HG02870 (cell line): ENCODE measurements at regions not wholly inside any gene's neighbourhood (a gene's known extent, or its start where the extent isn't known, plus 50 kb on each side); places are given as distances from the start of the nearest gene placed in this dataset.

Experiments
- ATAC-seq: cut with Tn5 transposase; IDR thresholded peaks from one replicate; pipeline ENCODE4 v1.9.1; 2021; ENCODE audit warnings: mild to moderate bottlenecking, moderate library complexity; ENCODE audit not compliant: unreplicated experiment

DNA sequence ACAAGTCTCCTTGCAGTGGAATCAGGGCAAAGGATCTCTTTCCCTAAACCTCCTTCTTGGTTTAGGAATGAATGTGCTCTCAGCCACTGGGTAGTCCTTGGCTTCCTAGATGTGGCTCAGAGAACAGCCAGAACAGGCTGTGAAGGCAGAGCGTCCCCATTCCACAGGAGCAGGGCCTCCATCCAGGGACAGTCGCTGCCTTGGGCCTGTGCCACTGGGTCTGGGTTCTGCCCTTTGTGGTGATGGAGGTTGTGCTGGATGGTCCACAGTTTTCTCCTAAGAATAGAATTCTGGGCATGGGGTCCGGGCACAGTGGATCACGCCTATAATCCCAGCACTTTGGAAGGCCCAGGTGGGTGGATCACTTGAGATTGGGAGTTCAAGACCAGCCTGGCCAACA is 516.5 kb upstream of the RAB6C start:
- no peak for ATAC-seq

DNA sequence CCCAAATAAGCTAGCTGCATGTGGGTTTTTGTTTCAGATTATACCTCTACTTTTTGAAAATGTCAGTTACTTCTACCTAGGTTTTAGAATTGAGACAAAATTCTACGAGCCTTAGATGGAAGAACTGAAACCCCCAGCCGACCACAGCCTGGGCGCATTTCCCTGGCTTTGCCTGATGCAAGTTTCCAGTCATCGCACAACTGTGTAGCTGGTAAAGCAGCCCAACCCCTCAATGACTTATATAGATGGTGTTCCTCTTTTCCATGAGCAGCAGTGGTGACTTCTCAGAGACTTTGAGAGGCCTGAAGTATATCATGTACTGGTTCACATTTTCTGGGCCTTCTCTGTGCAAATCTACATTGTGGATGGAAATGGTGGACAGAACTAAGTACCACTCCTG is 515.4 kb upstream of the RAB6C start:
- ATAC-seq: peak; percentile 65

DNA sequence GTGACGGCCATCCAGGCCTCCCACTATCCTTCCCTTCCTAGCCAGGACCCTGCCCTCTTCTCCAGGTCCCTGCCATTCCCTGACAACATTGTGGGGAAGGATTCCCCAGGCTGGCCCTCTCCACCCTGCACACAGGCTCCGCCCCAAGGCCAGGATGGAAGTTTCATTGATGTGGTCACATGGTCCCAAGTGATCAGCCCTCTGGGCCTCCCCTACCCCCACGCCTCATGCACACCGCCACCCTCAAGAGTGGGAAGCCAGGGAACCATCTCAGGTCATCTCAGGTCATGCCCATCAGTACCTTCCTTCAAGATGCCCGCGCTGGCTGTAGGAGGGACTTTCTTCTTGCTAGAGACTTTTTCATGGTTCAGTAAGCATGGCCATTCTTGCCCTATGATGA is 514.8 kb upstream of the RAB6C start:
- ATAC-seq: no peak

DNA sequence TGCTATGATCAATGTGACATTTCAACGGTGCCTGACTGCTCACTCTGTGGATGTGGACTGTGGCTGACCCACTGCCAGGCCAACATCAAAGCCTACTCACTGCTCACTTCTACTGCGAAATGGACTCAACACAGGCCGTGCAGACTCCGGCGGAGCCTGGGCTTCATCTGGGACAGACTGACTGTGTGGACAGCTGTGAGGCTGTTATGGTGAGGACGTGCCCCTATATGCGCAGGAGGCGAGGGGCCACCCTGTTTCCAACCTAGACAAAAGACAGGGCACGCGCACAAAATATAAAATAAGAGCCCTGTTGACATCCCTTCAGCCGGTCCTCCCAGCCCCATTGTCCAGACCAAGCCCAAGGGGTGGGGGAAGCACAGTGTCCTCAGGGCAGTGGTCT is 514.4 kb upstream of the RAB6C start:
- no peak for ATAC-seq

DNA sequence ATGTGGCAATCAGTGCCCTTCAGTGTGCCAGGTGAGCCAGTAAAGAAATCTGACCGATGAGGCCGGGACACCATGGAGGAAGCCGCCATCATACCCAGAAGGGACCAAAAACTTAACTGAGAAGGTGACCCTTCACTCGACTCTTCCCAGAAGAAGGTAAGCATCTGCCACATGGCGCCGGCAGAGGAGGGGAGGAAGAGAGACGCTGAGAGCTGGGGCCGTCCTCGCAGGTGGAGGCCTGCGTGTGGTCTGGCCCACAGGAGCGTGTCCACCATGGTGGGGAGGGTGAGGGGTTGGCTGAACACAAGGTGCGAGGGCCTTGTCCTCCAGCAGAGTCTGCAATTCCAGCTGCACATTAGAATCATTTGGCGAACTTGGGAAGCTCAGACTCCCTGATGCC is 513.1 kb upstream of the RAB6C start:
- ATAC-seq: no peak

DNA sequence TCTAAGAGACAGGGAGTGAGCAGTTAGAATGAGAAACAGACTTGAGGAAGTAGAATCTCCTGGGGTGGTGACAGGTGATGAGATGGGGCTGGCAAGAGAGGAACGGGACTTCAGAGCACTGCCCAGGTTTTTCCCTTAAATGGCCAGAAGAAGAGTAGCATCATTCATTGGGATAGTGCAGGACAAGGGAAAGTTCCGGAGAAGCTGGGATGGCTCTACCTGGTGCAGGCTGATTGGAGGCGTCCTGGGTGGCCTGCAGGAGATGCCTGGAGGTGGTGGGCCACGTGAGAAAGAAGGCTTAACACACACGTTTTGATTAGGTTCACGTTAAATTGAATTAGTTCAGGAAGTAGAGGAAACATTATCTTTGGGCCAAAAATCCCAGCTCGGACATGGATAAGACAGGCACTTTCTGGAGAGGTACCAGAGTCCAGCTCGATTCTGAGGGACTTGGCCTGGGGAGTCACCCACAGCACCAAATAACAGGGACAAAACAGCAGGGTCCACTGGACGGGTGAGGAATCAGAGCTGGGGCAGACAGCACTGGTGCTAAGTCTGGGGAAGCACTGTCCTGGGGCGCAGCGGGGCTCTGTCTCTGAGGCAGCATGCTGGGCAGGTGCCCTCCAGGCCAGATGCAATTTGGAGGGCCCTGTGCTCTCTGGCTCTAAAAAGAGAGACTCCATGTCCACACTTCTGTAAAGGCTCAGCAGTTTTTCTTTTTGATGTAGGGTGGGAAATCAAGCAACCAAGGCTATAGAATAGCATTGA is 512.3 kb upstream of the RAB6C start:
- ATAC-seq: no peak

DNA sequence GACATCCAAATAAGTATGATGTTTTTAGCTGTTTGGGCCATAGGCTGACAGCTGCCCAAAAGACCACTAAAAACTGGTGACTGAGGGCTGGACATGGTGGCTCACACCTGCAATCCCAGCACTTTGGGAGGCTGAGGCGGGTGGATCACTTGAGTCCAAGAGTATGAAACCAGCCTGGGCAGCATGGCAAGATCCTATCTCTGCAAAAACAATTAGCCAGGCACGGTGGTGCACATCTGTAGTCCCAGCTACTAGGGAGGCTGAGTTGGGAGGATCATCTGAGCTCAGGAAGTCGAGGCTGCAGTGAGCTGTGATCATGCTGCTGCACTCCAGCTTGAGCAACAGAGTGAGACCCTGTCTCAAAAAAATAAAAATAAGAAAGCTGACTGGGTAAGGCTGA is 511.5 kb upstream of the RAB6C start:
- ATAC-seq: no peak

DNA sequence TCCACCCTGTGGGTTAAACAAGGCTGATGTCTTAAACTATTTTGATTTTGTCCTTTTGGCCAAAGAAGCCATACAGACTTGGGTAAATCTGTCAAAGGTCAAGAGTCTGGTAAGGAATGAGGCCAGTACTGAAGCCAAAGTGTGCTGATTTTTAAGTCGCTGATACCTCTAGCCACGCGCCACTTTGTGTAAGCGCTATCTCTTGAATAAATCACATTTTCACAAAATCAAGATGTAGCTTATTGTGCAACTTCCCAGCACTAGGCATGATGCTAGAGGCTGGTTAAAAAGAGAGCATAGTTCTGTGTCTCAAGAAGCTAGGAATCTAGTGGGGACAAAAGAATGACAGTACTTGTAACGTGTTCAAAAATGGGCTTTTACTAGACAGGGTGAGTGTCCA is 510.6 kb upstream of the RAB6C start:
- ATAC-seq: no peak

DNA sequence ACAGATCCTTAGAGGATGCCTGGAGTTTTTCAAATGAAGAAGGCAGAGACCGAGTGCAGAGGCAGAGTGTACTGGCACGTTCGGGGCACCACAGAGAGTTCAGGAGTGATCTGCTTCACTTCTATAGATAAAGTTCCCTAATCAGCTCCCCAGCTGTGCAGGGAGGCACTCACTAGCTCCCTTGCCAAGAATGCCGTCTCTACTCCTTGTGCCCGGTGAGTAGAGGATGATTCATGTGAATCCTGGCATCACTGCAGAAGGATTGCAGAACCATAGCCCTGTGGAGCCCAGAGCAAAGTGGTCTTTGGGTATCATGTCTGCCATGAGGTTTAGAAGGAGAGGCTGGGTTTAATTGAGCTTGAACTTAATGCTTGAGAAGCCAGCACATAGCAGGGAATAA is 510.1 kb upstream of the RAB6C start:
- no peak for ATAC-seq

DNA sequence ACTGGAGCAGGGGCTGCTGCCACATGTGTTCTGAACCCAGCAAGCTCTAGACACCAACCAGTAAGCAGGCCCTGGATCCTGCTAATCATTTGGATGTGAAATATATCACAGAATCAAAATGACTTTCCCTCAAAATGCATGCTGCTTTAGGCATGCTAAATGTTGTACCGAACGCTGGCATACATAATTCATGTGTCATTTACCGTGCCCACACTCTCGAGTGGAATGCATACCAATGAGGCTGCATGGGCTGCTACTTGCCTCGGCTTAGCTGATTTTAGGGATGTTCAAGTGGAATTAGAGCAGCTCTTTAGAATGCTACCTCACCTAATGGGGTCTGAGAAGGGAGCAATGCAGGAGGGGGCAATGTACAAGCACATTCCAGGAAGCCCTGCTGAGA is 509.6 kb upstream of the RAB6C start:
- no peak for ATAC-seq

DNA sequence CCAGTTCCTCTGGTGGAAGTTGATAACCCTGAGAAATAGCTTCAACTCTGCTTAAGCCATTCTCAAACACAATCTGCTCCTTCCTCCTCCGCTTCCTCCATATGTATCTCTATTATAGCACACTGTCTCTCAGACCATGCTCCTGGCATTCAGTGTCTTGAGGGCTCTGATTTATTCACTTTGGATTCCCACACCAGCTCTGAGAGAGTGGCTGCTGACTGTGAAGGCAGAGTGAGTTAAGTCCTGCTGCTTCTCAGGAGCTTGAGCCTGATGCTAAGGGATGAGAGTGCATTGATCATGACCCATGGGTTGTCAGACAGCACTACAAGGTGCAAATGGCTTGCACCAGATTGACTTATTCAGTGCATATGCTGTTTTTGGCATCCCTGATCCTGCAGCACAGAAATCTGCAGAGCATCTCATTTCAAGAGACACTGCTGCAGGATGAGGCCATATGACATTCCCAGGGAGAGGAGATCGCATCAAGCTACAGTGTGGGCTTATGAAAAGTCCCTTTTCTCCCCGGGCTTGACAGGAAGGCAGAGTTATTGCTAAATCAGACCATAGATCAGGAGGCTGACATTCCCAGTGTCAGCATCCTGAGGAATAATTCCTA is 500.5 kb upstream of the RAB6C start:
- ATAC-seq: no peak

DNA sequence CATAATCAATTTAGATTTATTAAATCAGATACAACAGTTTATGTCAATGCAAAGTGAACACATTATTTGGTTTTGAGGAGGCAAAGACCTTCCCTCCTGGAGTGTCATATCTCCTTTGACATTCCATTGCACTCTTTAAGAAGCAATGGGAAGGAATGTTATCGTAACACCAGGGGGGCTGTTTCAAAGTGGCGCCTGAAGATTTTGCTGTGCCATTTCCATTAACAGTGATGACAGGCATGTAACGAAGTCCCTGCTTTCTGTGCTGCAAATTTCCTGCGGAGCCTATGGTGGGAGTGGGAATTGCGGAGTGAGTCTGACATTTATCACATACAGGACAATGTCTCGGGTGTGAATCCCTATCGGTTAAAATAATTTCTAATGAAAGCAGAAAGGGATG is 499.6 kb upstream of the RAB6C start:
- ATAC-seq: no peak

DNA sequence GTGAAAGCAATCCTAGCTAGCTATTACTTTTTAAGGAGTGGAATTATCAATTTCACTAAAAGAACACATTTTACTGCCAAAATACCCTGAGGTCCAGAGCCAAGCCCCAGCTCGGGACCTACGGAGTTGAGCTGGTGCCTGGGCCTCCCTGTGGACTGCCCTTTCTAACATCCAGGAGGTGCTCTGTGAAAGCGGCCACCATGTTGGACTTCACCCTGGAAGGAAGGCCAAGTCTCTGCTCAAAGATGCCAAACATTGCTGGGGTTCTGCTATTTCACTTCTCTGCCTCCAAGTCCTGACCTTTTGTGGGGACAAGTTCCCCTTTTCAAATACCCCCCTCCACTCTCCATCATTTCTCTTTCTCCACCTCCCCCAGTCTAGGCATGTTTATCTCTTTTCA is 498.7 kb upstream of the RAB6C start:
- no peak for ATAC-seq

DNA sequence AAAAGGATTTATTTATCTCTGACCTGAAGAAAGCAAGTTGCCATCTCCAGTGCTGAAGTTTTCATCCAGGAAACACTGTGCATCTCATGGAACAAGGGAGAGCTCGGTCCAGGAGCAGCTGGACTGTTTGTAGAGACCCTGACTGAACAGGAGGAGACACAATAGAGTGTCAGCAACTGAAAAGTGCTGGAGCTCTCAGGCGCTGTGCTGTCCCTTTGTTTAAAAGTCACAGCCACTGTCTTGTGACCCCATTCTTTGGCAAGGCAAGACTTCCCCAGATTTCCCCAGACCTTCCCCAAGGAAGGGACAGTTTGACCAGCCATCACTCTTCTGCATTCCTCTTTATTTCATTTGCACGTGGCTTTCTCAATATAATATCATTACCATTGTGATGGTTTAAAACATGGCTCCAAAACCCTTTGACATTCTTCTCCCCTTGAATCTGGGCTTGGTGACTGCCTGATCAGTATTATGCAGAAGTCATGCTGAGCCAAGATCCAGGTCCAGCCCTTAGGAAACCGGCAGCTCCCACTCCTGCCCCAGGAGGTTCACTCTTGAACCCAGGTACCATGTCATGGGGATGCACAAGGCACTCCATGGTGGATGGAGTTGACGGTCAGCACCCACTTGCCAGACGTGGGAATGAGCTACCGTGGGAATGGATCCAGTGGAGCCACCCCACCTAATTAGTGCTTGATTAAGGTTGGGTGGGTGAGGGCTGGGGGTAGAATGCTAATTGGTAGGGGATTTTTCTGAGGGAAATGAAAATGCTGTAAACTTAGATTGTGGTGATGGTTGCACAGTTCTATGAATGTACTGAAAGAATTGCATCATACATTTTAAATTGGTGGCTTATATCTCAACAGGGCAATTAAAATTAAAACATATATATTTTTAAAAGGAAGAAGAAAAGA is 497.9 kb upstream of the RAB6C start:
- no peak for ATAC-seq

DNA sequence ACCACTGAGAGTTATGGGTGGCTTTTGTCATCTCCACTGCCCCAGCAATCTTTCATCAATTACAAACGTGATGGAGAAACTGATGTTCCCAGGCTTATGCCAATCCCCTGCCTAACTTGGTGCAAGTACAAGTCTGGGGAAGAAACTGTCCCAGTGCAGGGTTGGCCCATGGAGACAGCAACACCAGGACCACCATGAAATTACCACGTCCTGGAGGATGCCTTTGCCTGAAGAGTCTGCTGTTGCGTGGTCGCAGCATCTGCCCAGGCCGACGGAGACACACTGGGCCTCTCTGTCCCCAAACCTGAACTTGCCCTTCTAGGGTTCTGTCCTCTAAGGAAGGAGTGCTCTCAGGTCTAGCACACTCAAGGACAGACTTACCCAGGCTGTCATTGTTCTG is 496.8 kb upstream of the RAB6C start:
- ATAC-seq: no peak

DNA sequence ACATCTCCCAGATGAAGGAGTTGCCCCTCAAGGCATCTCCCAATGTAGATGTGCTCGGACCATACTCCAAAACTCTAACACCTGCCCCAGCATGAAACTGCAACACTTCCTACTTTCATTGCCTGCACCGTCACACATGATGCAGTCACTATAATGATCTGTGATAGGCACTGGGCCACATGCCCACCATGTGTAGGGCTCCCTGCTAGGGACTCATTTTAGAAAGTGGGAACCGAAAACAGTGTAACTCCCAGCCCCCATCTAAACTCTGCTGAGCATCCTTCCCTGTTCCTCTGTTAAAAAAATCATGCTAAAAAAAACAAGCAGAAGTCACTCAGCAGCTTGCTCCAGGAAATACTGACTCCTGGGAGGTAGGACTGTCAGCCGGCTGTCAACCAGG is 496.1 kb upstream of the RAB6C start:
- ATAC-seq: peak; percentile 77

DNA sequence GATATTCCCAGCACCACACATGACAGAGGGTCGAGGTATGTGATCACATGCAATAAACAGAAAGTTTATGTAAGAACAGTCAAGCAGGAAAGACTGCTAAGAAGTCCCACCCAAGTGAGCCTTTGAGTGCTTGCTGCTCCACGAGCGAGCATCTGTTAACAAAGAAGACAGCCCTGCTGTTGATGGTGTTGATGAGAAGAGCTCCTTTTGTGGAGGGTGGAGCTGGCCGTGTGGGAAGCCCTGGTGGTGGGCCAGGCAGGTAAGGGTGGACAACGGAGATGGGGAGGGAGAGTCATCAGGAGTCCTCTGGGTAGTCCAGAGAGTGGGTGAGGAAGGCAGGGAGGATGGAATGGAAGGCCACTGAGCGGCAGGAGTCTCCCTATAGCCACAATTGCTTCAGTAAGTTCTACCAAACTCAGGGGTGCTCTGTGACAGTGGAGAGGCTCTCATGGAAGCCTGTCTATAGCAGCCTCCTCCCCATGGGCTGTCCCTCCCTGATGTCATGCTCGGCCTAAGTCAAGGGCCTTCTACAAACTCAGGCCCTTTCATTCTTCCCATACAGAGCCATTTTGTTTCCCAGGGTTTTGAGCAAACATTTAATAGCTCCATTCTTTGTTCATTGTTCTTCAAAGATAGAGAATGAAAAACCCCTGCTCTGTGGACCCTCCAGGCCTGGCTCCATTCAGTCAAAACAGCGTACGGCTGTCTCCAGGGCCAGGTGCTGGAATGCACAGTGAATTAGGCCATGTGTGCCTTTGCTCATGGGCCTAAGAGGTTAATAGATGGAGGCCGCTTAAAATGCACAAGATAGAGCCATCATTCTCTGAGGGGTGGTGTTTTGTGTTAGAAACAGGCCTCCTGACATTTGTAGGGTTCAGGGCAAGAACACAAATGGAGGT is 494.2 kb upstream of the RAB6C start:
- no peak for ATAC-seq

DNA sequence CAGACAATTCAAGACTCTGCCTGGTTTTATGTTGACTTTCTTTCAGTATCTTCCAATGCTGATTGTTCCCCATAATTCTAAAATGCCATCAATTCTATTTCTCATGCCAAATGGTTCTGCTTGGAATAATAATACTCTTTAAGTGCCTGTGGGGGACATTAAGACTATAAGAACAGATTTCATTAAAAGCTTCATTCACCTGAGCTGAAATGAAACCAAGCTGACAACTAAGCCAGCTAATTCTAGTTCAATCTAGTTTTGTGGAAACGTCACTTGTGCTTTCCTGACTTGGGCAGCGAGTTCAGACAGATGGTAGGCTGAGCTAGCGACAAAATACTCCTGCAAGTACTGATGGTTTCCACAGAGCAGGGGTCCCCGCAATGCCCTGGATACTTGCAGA is 491.1 kb upstream of the RAB6C start:
- no peak for ATAC-seq

DNA sequence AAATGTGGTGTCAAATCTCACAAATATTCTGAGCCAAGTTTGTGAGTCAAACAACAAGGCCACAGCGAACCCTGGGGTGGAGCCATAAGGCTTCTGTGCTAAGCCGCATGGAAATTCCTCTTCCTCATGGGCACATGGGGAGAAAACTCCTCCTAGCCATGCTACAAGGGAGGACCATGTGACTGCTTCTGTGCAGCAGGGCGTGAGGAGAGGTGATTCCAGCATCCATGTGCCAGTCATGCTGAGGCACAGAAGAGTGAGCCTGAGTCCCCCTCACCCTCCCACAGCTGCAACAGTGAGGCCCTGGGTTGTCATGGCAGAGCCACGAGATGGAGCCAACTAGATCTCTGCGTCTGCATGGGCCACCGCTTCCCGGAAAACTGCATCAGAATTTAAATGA is 488.8 kb upstream of the RAB6C start:
- ATAC-seq: no peak

DNA sequence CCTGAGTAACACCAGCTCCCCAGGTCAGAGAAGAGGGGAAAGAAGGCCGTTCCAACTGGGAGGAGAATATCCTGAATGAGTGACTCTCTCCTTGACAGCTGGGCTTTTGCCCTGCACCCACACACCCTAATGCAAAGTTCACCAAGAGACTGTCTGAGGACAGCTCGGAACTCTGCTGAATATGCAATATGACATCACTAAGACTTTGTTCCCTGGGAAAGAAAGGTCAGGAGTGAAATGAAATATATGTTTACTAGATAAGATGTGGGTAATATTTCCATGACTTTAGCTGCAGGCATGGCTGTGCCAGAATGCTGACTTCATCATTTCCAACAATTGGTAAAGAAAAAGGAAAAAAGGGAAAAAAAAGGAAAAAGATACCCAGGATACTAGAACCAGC is 488.2 kb upstream of the RAB6C start:
- no peak for ATAC-seq

DNA sequence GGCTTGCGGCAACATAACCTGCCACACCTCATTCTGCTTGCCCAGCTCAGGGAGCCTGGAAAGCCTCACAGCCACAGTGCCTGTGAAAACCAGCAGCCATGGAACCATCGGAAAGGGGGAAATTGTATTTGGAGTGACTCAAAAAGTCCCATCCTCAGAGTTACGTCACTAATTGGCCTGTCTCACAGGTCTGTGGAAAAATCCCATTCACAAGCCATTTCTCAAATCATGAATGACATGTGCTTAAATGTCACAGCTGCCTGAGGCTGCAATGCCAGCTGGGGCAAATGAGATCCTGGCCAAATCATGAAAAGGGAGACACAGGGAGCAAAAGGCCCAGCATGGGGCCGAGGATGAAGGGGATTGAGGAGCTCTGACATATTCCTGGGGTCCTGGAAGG is 486.9 kb upstream of the RAB6C start:
- ATAC-seq: no peak
